Testis (tissue), 2 donors: ENCODE measurements at regions not wholly inside any gene's neighbourhood (a gene's known extent, or its start where the extent isn't known, plus 50 kb on each side); places are given as distances from the start of the nearest gene placed in this dataset.

Experiments used
- DNase-seq: peaks from one replicate; pipeline ENCODE4 v3.0.0-alpha.2; 2019
- H3K27ac ChIP-seq, 2 donors: fragments of 200-600 bp; sonication (generic); one replicate each; pipeline ENCODE4 v1.5.1; 2019
- H3K27me3 ChIP-seq: fragments of 200-600 bp; sonication (generic); one replicate; pipeline ENCODE4 v1.5.1; 2019
- H3K36me3 ChIP-seq: fragments of 200-600 bp; sonication (generic); one replicate; pipeline ENCODE4 v1.5.1; 2017; ENCODE audit warnings: low read depth; ENCODE audit errors: missing control alignments
- H3K4me1 ChIP-seq: fragments of 200-600 bp; sonication (generic); one replicate; pipeline ENCODE4 v1.5.1; 2019
- H3K4me3 ChIP-seq, 2 donors: fragments of 200-600 bp; sonication (generic); one replicate each; pipeline ENCODE4 v1.5.1; 2017 to 2019
- H3K9me3 ChIP-seq: fragments of 200-600 bp; sonication (generic); one replicate; pipeline ENCODE4 v1.5.1; 2017
- CTCF ChIP-seq, 3 experiments: fragments of 450-650 bp in 2 of 3; fragments of 200-600 bp in 1 of 3; sonication (generic) in 1 of 3; IDR thresholded peaks; one replicate each; pipeline ENCODE4 v1.5.1; 2016 to 2019; ENCODE audit warnings: antibody characterized with exemption in 3 of 3, mild to moderate bottlenecking in 2 of 3, moderate library complexity in 1 of 3
- POLR2A ChIP-seq: fragments of 450-650 bp; IDR thresholded peaks from one replicate; pipeline ENCODE4 v1.6.1; 2017; ENCODE audit warnings: antibody characterized with exemption, mild to moderate bottlenecking, moderate library complexity
- WGBS, 2 donors: methylation state at CpG; one replicate each; pipeline ENCODE4 v1.1.5; 2018; 5-methylcytosine and 5-hydroxymethylcytosine counted together
- intact Hi-C: fragments of 100-400 bp; cut with DNase I; formaldehyde crosslinking; loops from one replicate; pipeline ENCODE4 v1.15.1; 2023; ENCODE audit warnings: low total_unique reads

- intact Hi-C loops, result no loop called here
- no peak for TF ChIP-seq POLR2A
- TF ChIP-seq CTCF (IDR thresholded peaks at IDR 0.05), result no peak
- no peak for DNase-seq
- Histone ChIP-seq H3K9me3 (no peaks in the 10 kb centered on the region), H3K27me3 (no peaks in the 10 kb centered on the region), H3K36me3 (no peaks in the 10 kb centered on the region), H3K4me1 (peaks cover 8% of the 10 kb centered on the region), H3K4me3 (no peak overlapping the region), H3K27ac (no peak overlapping the region)
- 88 to 93% methylated on average over 4 of the region's 4 CpGs for WGBS, 2 donors
Observed at GRCh38 chr15:68482246-68482645, 50.3 kb upstream of the ITGA11 start.

- H3K4me3 ChIP-seq, result no peak overlapping the region
- H3K27ac ChIP-seq, result no peak overlapping the region
- no peaks in the 10 kb centered on the region for H3K27me3 ChIP-seq
- H3K36me3 ChIP-seq, result no peaks in the 10 kb centered on the region
- TF ChIP-seq CTCF (IDR thresholded peaks at IDR 0.05) (no peak), POLR2A (no peak)
- intact Hi-C loops, result no loop called here
- no peak for DNase-seq
- no peaks in the 10 kb centered on the region for H3K9me3 ChIP-seq
- 85 to 90% methylated on average over 3 of the region's 3 CpGs for WGBS, 2 donors
- peaks cover 9% of the 10 kb centered on the region for H3K4me1 ChIP-seq
Observed at GRCh38 chr15:68483165-68483564, 51.2 kb upstream of the ITGA11 start.

GRCh38 chr15:68484220-68484619, 52.3 kb upstream of the ITGA11 start:
- H3K4me1 ChIP-seq, result peaks cover 9% of the 10 kb centered on the region
- TF ChIP-seq POLR2A (no peak), CTCF (IDR thresholded peaks at IDR 0.05) (no peak)
- H3K9me3 ChIP-seq, result no peaks in the 10 kb centered on the region
- intact Hi-C loops, result no loop called here
- H3K4me3 ChIP-seq, result no peak overlapping the region
- no peaks in the 10 kb centered on the region for H3K36me3 ChIP-seq
- H3K27ac ChIP-seq, result no peak overlapping the region
- no peak for DNase-seq
- no peaks in the 10 kb centered on the region for H3K27me3 ChIP-seq

GRCh38 chr15:68484696-68485400, 52.9 kb upstream of the ITGA11 start:
- 48 to 50% methylated on average over 14 of the region's 14 CpGs for WGBS, 2 donors
- DNase-seq, result no peak
- TF ChIP-seq POLR2A (no peak), CTCF (IDR thresholded peaks at IDR 0.05) (no peak)
- Histone ChIP-seq H3K36me3 (no peaks in the 10 kb centered on the region), H3K4me3 (no peak overlapping the region), H3K27ac (peak overlapping the region in 1 of 2 donors; percentile 42), H3K4me1 (peaks cover 9% of the 10 kb centered on the region), H3K27me3 (no peaks in the 10 kb centered on the region), H3K9me3 (no peaks in the 10 kb centered on the region)
- intact Hi-C loops, result no loop called here

- intact Hi-C loops, result no loop called here
- no peaks in the 10 kb centered on the region for H3K27me3 ChIP-seq
Observed at GRCh38 chr15:68485721-68486360, 53.9 kb upstream of the ITGA11 start.

More at GRCh38 chr15:68485721-68486360, 53.9 kb upstream of the ITGA11 start:
- no peak overlapping the region for H3K27ac ChIP-seq
- no peaks in the 10 kb centered on the region for H3K36me3 ChIP-seq
- WGBS, 2 donors, result 85 to 93% methylated on average over 6 of the region's 6 CpGs
- peaks cover 9% of the 10 kb centered on the region for H3K4me1 ChIP-seq
- no peak for DNase-seq
- no peaks in the 10 kb centered on the region for H3K9me3 ChIP-seq
- H3K4me3 ChIP-seq, result no peak overlapping the region
- TF ChIP-seq POLR2A (no peak), CTCF (IDR thresholded peaks at IDR 0.05) (no peak)
